Loucy (cell line): ENCODE measurements at regions not wholly inside any gene's neighbourhood (a gene's known extent, or its start where the extent isn't known, plus 50 kb on each side); places are given as distances from the start of the nearest gene placed in this dataset.
"Not testable (repeated sequence)": the region's sequence is repeated elsewhere in the genome, so short reads cannot be mapped to it uniquely, and the experiment has no call there.

Experiments used
- H2AFZ ChIP-seq: fragments of 200-600 bp; sonication (generic); 2 replicates; pipeline ENCODE4 v1.6.0; 2016; ENCODE audit warnings: antibody characterized with exemption, mild to moderate bottlenecking, low read length, moderate library complexity
- H3F3A ChIP-seq: fragments of 200-600 bp; 2 replicates; pipeline ENCODE4 v1.6.0; 2016; ENCODE audit warnings: antibody characterized with exemption, low read depth, mild to moderate bottlenecking
- H3K27me3 ChIP-seq: fragments of 200-600 bp; sonication (generic); 2 replicates; pipeline ENCODE4 v1.6.1; 2014; ENCODE audit warnings: low read length, mild to moderate bottlenecking; ENCODE audit not compliant: insufficient read depth, poor library complexity, severe bottlenecking
- H3K36me3 ChIP-seq: fragments of 200-600 bp; sonication (generic); 2 replicates; pipeline ENCODE4 v1.6.1; 2016; ENCODE audit warnings: low read length; ENCODE audit not compliant: insufficient read depth
- H3K4me1 ChIP-seq: fragments of 200-600 bp; sonication (generic); 2 replicates; pipeline ENCODE4 v1.5.1; 2014; ENCODE audit warnings: low read length, mild to moderate bottlenecking; ENCODE audit not compliant: insufficient read depth, poor library complexity, severe bottlenecking
- H3K4me2 ChIP-seq: fragments of 200-600 bp; sonication (generic); 2 replicates; pipeline ENCODE4 v1.6.0; 2014; ENCODE audit warnings: antibody characterized with exemption, low read length, low read depth, mild to moderate bottlenecking; ENCODE audit not compliant: poor library complexity, severe bottlenecking
- H3K4me3 ChIP-seq: fragments of 200-600 bp; sonication (generic); 2 replicates; pipeline ENCODE4 v1.5.1; 2014; ENCODE audit warnings: low read length, mild to moderate bottlenecking, mixed read lengths; ENCODE audit not compliant: poor library complexity, severe bottlenecking
- H3K79me2 ChIP-seq: fragments of 200-600 bp; sonication (generic); 2 replicates; pipeline ENCODE4 v1.6.1; 2014; ENCODE audit warnings: low read length; ENCODE audit not compliant: insufficient read depth
- H3K9ac ChIP-seq: fragments of 200-600 bp; sonication (generic); 2 replicates; pipeline ENCODE4 v1.6.0; 2014; ENCODE audit warnings: mild to moderate bottlenecking, low read depth, low read length, moderate library complexity; ENCODE audit not compliant: poor library complexity, severe bottlenecking
- H3K9me2 ChIP-seq: fragments of 200-600 bp; sonication (generic); replicated peaks from 2 replicates; pipeline ENCODE4 v1.6.1; 2016; ENCODE audit warnings: low read depth, low read length, mixed read lengths
- H3K9me3 ChIP-seq: fragments of 200-600 bp; sonication (generic); 2 replicates; pipeline ENCODE4 v1.6.1; 2014; ENCODE audit warnings: mild to moderate bottlenecking, antibody characterized with exemption, low read length, low read depth; ENCODE audit not compliant: insufficient read depth
- H4K20me1 ChIP-seq: fragments of 200-600 bp; sonication (generic); 2 replicates; pipeline ENCODE4 v1.6.0; 2014; ENCODE audit warnings: antibody characterized with exemption, low read length, mild to moderate bottlenecking; ENCODE audit not compliant: insufficient read depth, poor library complexity, severe bottlenecking
- EZH2phosphoT487 ChIP-seq: fragments of 200-600 bp; IDR thresholded peaks from 2 replicates; pipeline ENCODE4 v1.6.1; 2018; ENCODE audit warnings: antibody characterized with exemption, mild to moderate bottlenecking, moderate library complexity, borderline replicate concordance
- TF ChIP-seq, protein P1 (sequence below): fragments of 200-600 bp; sonication (generic); conservative IDR thresholded peaks from 2 replicates; pipeline ENCODE4 v1.5.1; 2014; ENCODE audit warnings: mild to moderate bottlenecking, antibody characterized with exemption, low read length

DNA sequence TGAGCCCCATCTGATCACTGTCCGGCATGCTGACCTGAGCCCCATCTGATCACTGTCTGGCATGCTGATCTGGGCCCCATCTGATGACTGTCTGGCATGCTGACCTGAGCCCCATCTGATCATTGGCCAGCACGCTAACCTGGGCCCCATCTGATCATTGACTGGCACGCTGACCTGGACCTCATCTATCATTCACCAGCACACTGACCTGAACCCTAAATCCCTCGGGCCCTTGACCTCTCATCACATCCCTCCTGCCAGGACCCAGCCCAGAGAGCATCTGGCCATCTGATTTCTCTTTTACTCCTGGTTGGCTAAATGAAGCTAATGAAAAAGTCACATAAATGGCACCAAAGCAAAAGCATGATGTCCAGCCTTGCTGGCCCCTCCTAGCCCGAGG lies 207.1 kb downstream of the NDUFA10 start:
- H3F3A ChIP-seq = no peaks in the 10 kb centered on the region
- H3K4me1 ChIP-seq = no peaks in the 10 kb centered on the region
- no peaks in the 10 kb centered on the region for H4K20me1 ChIP-seq
- no peaks in the 10 kb centered on the region for H3K9me2 ChIP-seq
- peaks cover 7% of the 10 kb centered on the region; the same call in 1 of the 2 replicates for H3K9me3 ChIP-seq
- no peaks in the 10 kb centered on the region for H3K27me3 ChIP-seq
- no peak overlapping the region for H3K4me3 ChIP-seq
- H3K79me2 ChIP-seq = no peaks in the 10 kb centered on the region
- H3K4me2 ChIP-seq = no peak overlapping the region
- no peaks in the 10 kb centered on the region for H3K36me3 ChIP-seq
- H2AFZ ChIP-seq = no peak overlapping the region
- no peak overlapping the region for H3K9ac ChIP-seq
- TF ChIP-seq, protein P1, sequence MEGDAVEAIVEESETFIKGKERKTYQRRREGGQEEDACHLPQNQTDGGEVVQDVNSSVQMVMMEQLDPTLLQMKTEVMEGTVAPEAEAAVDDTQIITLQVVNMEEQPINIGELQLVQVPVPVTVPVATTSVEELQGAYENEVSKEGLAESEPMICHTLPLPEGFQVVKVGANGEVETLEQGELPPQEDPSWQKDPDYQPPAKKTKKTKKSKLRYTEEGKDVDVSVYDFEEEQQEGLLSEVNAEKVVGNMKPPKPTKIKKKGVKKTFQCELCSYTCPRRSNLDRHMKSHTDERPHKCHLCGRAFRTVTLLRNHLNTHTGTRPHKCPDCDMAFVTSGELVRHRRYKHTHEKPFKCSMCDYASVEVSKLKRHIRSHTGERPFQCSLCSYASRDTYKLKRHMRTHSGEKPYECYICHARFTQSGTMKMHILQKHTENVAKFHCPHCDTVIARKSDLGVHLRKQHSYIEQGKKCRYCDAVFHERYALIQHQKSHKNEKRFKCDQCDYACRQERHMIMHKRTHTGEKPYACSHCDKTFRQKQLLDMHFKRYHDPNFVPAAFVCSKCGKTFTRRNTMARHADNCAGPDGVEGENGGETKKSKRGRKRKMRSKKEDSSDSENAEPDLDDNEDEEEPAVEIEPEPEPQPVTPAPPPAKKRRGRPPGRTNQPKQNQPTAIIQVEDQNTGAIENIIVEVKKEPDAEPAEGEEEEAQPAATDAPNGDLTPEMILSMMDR = no peak
- no peak for TF ChIP-seq EZH2phosphoT487

DNA sequence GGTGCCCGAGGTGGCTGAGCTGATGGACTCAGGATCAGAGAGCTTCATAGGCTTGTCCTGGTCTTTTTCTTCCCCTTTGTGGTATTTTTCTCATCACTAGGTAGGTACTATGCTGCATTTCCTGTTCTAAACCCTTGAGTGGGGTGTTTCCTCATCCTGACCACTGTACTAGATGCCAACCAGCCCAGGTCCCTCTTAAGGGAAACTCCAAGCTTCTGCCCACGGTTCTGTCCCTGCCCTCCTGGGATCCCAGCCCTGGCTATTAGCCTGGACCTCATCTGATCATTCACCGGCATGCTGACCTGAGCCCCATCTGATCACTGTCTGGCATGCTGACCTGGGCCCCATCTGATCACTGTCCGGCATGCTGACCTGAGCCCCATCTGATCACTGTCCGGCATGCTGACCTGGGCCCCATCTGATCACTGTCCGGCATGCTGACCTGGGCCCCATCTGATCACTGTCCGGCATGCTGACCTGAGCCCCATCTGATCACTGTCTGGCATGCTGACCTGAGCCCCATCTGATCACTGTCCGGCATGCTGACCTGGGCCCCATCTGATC lies 207.6 kb downstream of the NDUFA10 start:
- H2AFZ ChIP-seq, H3K9me2 ChIP-seq, H3K36me3 ChIP-seq, H3K27me3 ChIP-seq, H3K4me1 ChIP-seq, H3K9me3 ChIP-seq, H3K9ac ChIP-seq, H3K4me2 ChIP-seq, H3F3A ChIP-seq, H4K20me1 ChIP-seq, H3K79me2 ChIP-seq, H3K4me3 ChIP-seq: not testable (repeated sequence)

DNA sequence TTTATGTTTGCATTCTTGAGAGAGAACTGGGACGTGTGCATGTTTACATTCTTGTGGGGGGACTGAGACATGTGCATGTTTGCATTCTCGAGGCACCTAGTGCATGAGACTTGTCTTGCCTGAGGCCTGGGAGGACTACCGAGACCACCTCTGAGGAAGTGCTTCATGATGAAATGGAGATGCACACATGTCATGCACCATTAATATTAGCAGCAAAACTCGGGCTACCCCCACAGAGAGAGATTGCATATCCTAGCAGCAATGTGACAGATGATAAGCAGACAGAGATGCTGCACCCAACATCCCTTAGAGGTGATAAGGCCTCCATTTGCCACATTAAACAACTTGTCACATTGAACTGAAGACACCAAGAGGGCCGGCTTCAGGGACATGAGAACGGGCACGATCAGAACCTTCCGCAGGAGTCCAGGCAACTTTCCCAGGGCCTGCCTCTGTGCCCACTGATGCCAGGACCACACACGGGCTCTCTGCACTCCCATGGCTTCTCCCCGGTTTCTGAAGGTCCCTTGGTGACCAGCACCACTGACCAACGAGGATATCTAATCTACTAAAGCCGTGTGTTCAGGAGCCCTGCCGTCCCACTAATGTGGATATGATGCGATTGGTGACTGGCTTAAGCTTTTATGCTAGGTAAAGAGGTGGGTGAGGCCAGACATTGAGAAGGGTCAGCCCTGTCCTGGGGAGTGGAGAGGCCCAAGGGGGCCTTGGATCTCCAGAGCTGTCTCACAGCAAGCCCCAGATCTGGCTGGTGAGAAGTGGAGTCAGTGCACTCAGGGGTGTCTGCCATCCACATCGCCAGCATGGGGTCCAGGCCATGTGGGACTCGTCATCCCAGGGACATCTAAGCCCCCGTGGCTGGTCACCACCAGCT lies 208.3 kb downstream of the NDUFA10 start:
- H3K9me3 ChIP-seq = peaks cover 9% of the 10 kb centered on the region; the same call in 1 of the 2 replicates
- no peak overlapping the region for H3K4me3 ChIP-seq
- no peak overlapping the region for H3K4me2 ChIP-seq
- no peaks in the 10 kb centered on the region for H3F3A ChIP-seq
- H3K36me3 ChIP-seq = no peaks in the 10 kb centered on the region
- H2AFZ ChIP-seq = no peak overlapping the region
- no peak overlapping the region for H3K9ac ChIP-seq
- no peaks in the 10 kb centered on the region for H3K9me2 ChIP-seq
- no peak for TF ChIP-seq EZH2phosphoT487
- TF ChIP-seq, protein P1 = no peak
- H3K27me3 ChIP-seq = no peaks in the 10 kb centered on the region
- no peaks in the 10 kb centered on the region for H4K20me1 ChIP-seq
- no peaks in the 10 kb centered on the region for H3K4me1 ChIP-seq
- no peaks in the 10 kb centered on the region for H3K79me2 ChIP-seq
